Endothelial cell of umbilical vein (primary cell): ENCODE measurements at regions not wholly inside any gene's neighbourhood (a gene's known extent, or its start where the extent isn't known, plus 50 kb on each side); places are given as distances from the start of the nearest gene placed in this dataset.

Experiments
- CTCF ChIP-seq, 2 donors: IDR thresholded peaks; 1 replicate in 1 of 2; 2 replicates in 1 of 2; pipeline ENCODE4 v1.5.1; 2011; ENCODE audit warnings: low read length in 2 of 2, mild to moderate bottlenecking in 2 of 2, moderate library complexity in 2 of 2, control low read depth in 1 of 2, inconsistent platforms in 1 of 2, low read depth in 1 of 2; ENCODE audit not compliant: insufficient read depth in 1 of 2; ENCODE audit errors: extremely low read depth in 1 of 2
- EZH2 ChIP-seq: IDR thresholded peaks from 2 replicates; pipeline ENCODE4 v1.6.1; 2012; ENCODE audit warnings: borderline replicate concordance, low read depth, mild to moderate bottlenecking, moderate library complexity, low read length, inconsistent platforms; ENCODE audit not compliant: severe bottlenecking
- FOS ChIP-seq: IDR thresholded peaks from 2 replicates; pipeline ENCODE4 v1.6.1; 2011; ENCODE audit warnings: mild to moderate bottlenecking, low read length, moderate library complexity, borderline replicate concordance; ENCODE audit not compliant: insufficient read depth
- GATA2 ChIP-seq: IDR thresholded peaks from 2 replicates; pipeline ENCODE4 v1.7.0; 2011; ENCODE audit warnings: low read depth, mild to moderate bottlenecking, moderate library complexity, mixed read lengths, low read length; ENCODE audit not compliant: insufficient read length, insufficient read depth
- MYC ChIP-seq: IDR thresholded peaks from one replicate; pipeline ENCODE4 v1.6.1; 2011; ENCODE audit warnings: mild to moderate bottlenecking, low read depth, low read length
- POLR2A ChIP-seq: IDR thresholded peaks from 2 replicates; pipeline ENCODE4 v1.6.1; 2012; ENCODE audit warnings: low read depth, mild to moderate bottlenecking, control low read depth, low read length
- POLR2AphosphoS5 ChIP-seq: IDR thresholded peaks from 2 replicates; pipeline ENCODE4 v1.6.1; 2012; ENCODE audit warnings: low read depth, mild to moderate bottlenecking, control low read depth, low read length, moderate library complexity; ENCODE audit not compliant: insufficient read depth

DNA sequence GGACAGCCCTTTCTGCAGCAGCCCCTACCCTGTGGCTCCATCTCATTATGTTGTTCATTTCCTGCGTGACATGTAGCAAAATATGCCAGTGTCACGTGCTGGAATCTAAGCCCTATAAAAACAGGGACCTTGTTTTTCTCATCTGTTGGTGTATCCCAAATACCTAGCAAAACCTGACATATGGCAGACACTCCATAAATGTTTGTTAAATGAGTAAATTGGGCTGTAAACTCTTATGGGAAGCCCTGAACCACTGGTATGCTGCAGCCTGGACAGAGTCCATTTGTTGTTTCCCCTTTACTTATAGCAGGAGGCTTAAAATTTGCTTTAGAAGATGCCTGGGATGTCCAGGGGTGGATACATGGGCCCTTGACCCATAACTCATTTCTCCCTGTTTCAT lies 363.8 kb downstream of the NPHP4 start:
- TF ChIP-seq FOS (no peak), EZH2 (no peak), CTCF (IDR thresholded peaks at IDR 0.05; ENCODE audit: extremely low read depth in 1 of 2, insufficient read depth in 1 of 2, low read depth in 1 of 2, low read length in 2 of 2) (no peak), POLR2AphosphoS5 (no peak), GATA2 (no peak), POLR2A (no peak), MYC (no peak)
